OCI-LY7 (cell line): ENCODE measurements at regions not wholly inside any gene's neighbourhood (a gene's known extent, or its start where the extent isn't known, plus 50 kb on each side); places are given as distances from the start of the nearest gene placed in this dataset.

ENCODE experiments used
- BruUV-seq: library from RNA; stranded (reverse); fragments of 400-500 nt; replicated peaks from 2 replicates; lab custom pipeline; 2021; lab: Mats Ljungman, UMichigan
- CTCF ChIA-PET: fragments of 300-600 bp; sonication (Branson Sonifier 250); formaldehyde crosslinking; loops from one replicate; lab custom pipeline; 2022; ENCODE audit warnings: antibody characterized with exemption; ENCODE audit not compliant: unreplicated experiment; lab: Charles Lee
- POLR2A ChIA-PET: fragments of 300-600 bp; sonication (Branson Sonifier 250); formaldehyde crosslinking; loops from one replicate; lab custom pipeline; 2022; ENCODE audit warnings: antibody characterized with exemption; lab: Charles Lee
- DNase-seq: peaks from one replicate; pipeline ENCODE4 v3.0.0-alpha.2; 2015; ENCODE audit warnings: low spot score
- H2AFZ ChIP-seq: fragments of 200-600 bp; sonication (generic), shearing (Covaris generic); 2 replicates; pipeline ENCODE4 v1.6.1; 2014; ENCODE audit warnings: mild to moderate bottlenecking, antibody characterized with exemption, low read length, moderate library complexity
- H3K27ac ChIP-seq: fragments of 200-600 bp; sonication (generic); 2 replicates; pipeline ENCODE4 v1.5.1; 2014; ENCODE audit warnings: mixed run types, low read depth, mild to moderate bottlenecking, moderate library complexity, low read length, inconsistent platforms; ENCODE audit not compliant: poor library complexity, severe bottlenecking
- H3K36me3 ChIP-seq: fragments of 200-600 bp; sonication (generic); 2 replicates; pipeline ENCODE4 v1.6.1; 2014; ENCODE audit warnings: mild to moderate bottlenecking, antibody characterized with exemption, low read length, moderate library complexity, mixed read lengths; ENCODE audit not compliant: insufficient read depth
- H3K4me1 ChIP-seq: fragments of 200-600 bp; sonication (generic); 2 replicates; pipeline ENCODE4 v1.5.1; 2014; ENCODE audit warnings: mild to moderate bottlenecking, low read length; ENCODE audit not compliant: insufficient read depth, poor library complexity, severe bottlenecking
- H3K4me2 ChIP-seq: fragments of 200-600 bp; sonication (generic); 2 replicates; pipeline ENCODE4 v1.6.1; 2014; ENCODE audit warnings: mild to moderate bottlenecking, low read length
- H3K4me3 ChIP-seq: fragments of 200-600 bp; sonication (generic); 2 replicates; pipeline ENCODE4 v1.5.1; 2014; ENCODE audit warnings: mild to moderate bottlenecking, low read depth, low read length; ENCODE audit not compliant: poor library complexity, severe bottlenecking
- H3K79me2 ChIP-seq: fragments of 200-600 bp; sonication (generic); 2 replicates; pipeline ENCODE4 v1.6.1; 2016; ENCODE audit warnings: low read depth, mild to moderate bottlenecking, low read length, moderate library complexity, mixed read lengths; ENCODE audit not compliant: insufficient read depth
- H3K9me2 ChIP-seq: fragments of 200-600 bp; sonication (generic); 2 replicates; pipeline ENCODE4 v1.6.1; 2016; ENCODE audit warnings: mild to moderate bottlenecking, low read length, mixed read lengths; ENCODE audit not compliant: insufficient read depth
- H3K9me3 ChIP-seq: fragments of 200-600 bp; sonication (generic); 2 replicates; pipeline ENCODE4 v1.6.1; 2014; ENCODE audit warnings: mild to moderate bottlenecking, mixed run types, low read length, mixed read lengths
- H4K20me1 ChIP-seq: fragments of 200-600 bp; sonication (generic); 2 replicates; pipeline ENCODE4 v1.6.1; 2014; ENCODE audit warnings: mild to moderate bottlenecking, antibody characterized with exemption, low read length, moderate library complexity, mixed read lengths; ENCODE audit not compliant: insufficient read depth
- EZH2phosphoT487 ChIP-seq: fragments of 200-600 bp; sonication (generic); IDR thresholded peaks from 2 replicates; pipeline ENCODE4 v1.6.1; 2018; ENCODE audit warnings: low read depth, borderline replicate concordance, mild to moderate bottlenecking, mixed run types, antibody characterized with exemption, low read length, moderate library complexity, mixed read lengths
- intact Hi-C: fragments of 100-400 bp; cut with micrococcal nuclease; formaldehyde crosslinking; loops from one replicate; pipeline ENCODE4 v1.10.0; 2022; ENCODE audit not compliant: unreplicated experiment
- TF ChIP-seq, protein P1 (sequence below): fragments of 200-600 bp; sonication (generic); conservative IDR thresholded peaks from 2 replicates; pipeline ENCODE4 v1.5.1; 2014; ENCODE audit warnings: mild to moderate bottlenecking, antibody characterized with exemption, low read length, moderate library complexity, mixed read lengths

DNA sequence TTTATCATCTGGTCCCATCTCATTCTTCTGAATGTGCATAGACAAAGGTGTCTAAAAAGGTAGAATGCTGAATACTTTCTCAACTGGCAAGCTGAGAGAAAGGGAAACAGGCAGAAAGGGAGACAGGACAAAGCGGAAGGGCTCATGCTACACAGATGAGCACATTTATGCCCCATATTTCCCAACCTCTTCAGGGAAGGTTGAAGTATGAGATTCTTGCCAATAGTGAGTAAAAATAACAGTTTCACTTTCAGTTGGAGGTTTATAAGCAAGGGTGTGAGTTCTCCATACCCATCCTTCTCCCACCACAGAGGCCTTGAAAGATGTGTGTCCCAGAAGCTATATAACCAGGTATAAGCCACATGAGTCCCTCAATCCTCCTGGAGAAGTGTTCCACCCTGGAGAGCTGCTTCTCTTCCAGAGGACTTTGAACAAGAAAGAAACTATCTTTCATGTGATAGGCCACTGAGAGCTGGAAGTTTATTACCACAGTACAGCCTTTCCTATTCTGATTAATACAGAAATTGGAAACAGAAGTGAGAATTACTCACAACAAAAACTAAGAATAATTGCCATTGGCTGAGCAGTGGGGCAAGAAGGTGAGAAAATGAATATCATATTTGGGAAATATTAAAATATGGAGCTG is 709.4 kb upstream of the NR2F2 start:
- Histone ChIP-seq H3K27ac (no peak overlapping the region), H3K9me2 (no peaks in the 10 kb centered on the region), H3K9me3 (no peaks in the 10 kb centered on the region), H3K79me2 (no peaks in the 10 kb centered on the region), H3K4me3 (no peak overlapping the region), H3K4me1 (no peaks in the 10 kb centered on the region), H4K20me1 (no peaks in the 10 kb centered on the region), H3K36me3 (no peaks in the 10 kb centered on the region), H2AFZ (no peak overlapping the region), H3K4me2 (no peak overlapping the region)
- CTCF ChIA-PET, result no interaction called here
- POLR2A ChIA-PET, result interaction anchor here (1.4 kb wide), 1 partner anchor 18 kb away, joined by 3 read pairs; no protein-coding TSS in a partner anchor
- no TSS peak for BruUV-seq
- TF ChIP-seq EZH2phosphoT487, result no peak
- intact Hi-C loops, result no loop called here
- DNase-seq, result no peak

DNA sequence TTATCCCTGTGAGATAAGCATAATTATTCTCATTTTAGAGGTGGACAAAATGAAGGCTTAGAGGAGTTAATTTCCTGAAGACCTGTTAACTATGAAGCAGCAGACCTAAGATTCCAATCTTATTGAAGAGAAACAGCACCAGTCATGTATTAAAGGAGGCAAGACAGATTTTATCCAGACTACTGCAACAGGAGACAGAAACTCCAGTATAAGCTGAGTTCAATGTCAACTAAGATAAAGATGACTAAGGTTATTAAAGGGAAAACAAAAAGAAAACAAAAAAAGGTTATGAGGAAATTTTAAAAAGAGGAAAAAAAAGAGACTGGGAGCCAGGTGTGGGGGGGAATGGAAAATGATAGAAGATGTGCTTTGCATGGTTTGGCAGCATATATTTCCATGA is 707.7 kb upstream of the NR2F2 start:
- intact Hi-C loops, result no loop called here
- Histone ChIP-seq H3K27ac (no peak overlapping the region), H3K4me1 (no peaks in the 10 kb centered on the region), H3K4me3 (no peak overlapping the region), H3K36me3 (no peaks in the 10 kb centered on the region), H3K4me2 (no peak overlapping the region), H3K9me3 (no peaks in the 10 kb centered on the region), H2AFZ (no peak overlapping the region), H3K9me2 (no peaks in the 10 kb centered on the region), H3K79me2 (no peaks in the 10 kb centered on the region), H4K20me1 (no peaks in the 10 kb centered on the region)
- POLR2A ChIA-PET, result interaction anchor here (0.6 kb wide), 1 partner anchor 357 kb away, joined by 3 read pairs; no protein-coding TSS in a partner anchor
- TF ChIP-seq EZH2phosphoT487, result no peak
- TF ChIP-seq, protein P1, sequence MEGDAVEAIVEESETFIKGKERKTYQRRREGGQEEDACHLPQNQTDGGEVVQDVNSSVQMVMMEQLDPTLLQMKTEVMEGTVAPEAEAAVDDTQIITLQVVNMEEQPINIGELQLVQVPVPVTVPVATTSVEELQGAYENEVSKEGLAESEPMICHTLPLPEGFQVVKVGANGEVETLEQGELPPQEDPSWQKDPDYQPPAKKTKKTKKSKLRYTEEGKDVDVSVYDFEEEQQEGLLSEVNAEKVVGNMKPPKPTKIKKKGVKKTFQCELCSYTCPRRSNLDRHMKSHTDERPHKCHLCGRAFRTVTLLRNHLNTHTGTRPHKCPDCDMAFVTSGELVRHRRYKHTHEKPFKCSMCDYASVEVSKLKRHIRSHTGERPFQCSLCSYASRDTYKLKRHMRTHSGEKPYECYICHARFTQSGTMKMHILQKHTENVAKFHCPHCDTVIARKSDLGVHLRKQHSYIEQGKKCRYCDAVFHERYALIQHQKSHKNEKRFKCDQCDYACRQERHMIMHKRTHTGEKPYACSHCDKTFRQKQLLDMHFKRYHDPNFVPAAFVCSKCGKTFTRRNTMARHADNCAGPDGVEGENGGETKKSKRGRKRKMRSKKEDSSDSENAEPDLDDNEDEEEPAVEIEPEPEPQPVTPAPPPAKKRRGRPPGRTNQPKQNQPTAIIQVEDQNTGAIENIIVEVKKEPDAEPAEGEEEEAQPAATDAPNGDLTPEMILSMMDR, result no peak
- DNase-seq, result no peak
- no TSS peak for BruUV-seq
- CTCF ChIA-PET, result no interaction called here

DNA sequence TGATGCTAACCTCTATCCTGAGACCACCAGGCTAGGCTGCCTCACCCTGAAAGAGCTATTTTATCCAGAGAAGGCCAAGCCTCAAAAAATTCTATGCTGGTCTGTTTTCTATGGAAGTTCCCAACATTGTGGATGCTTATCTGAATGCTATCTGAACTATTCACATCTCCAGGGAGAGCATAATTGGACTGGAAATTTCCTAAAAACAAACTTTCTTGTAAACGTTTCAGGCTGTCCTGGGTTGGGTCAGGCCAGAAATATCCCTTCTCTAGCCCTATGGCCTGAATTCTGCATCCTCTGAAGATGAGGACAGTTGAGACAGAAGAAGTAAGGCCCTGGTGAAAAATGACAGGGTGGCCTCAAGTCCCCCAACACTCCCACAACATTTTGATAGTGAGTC is 706.4 kb upstream of the NR2F2 start:
- no peak for DNase-seq
- Histone ChIP-seq H4K20me1 (no peaks in the 10 kb centered on the region), H3K79me2 (no peaks in the 10 kb centered on the region), H3K36me3 (no peaks in the 10 kb centered on the region), H3K27ac (no peak overlapping the region), H3K9me3 (no peaks in the 10 kb centered on the region), H3K4me1 (no peaks in the 10 kb centered on the region), H3K9me2 (no peaks in the 10 kb centered on the region), H2AFZ (no peak overlapping the region), H3K4me3 (no peak overlapping the region), H3K4me2 (no peak overlapping the region)
- intact Hi-C loops, result no loop called here
- no TSS peak for BruUV-seq
- ChIA-PET POLR2A (no interaction called here), CTCF (no interaction called here)
- no peak for TF ChIP-seq EZH2phosphoT487
- TF ChIP-seq, protein P1, result no peak
